HG03159 (cell line): ENCODE measurements at regions not wholly inside any gene's neighbourhood (a gene's known extent, or its start where the extent isn't known, plus 50 kb on each side); places are given as distances from the start of the nearest gene placed in this dataset.

ENCODE experiments used
- ATAC-seq: cut with Tn5 transposase; IDR thresholded peaks from one replicate; pipeline ENCODE4 v1.9.1; 2021; ENCODE audit warnings: mild to moderate bottlenecking, moderate library complexity; ENCODE audit not compliant: unreplicated experiment

DNA sequence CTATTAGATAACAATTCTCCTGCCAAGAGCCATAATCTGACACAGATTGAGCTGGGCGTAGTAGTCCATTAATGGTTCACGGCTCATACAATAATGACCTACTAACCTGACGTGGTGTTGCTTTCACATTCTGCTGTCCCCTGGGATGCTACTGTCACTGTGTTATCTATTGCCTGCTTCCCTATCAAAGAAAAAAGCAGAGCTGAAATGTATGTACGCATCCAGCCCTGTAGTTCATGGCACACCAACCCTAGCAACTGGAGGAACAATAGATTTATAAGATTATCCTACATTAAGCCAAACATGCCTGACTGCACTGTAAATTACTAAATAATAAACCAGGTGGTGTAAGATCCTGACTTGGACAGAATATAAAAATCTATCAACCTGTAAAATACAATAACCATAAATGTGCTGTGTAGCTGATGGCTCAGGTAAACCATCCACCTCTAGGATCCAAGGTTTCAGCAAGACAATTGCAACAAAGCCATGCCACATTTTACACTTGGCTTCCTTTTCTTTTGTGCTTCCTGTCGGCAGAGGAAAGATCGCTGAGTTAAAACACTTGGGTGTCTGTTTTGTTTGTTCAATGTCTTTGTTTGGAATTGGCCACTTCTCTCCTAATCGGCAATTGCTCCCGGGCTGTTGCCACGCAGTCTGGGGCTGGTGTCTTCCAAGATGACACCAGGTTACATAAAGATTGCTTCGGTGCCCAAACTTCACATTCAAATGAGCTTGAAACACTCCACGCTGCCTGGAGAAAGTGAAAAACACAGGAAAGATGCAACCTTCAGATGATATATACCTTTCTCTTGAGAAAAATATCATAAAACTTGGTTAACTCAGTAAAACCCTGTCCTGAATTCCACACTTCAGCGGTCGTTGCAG lies 143.9 kb upstream of the MGMT start:
- ATAC-seq, result no peak

DNA sequence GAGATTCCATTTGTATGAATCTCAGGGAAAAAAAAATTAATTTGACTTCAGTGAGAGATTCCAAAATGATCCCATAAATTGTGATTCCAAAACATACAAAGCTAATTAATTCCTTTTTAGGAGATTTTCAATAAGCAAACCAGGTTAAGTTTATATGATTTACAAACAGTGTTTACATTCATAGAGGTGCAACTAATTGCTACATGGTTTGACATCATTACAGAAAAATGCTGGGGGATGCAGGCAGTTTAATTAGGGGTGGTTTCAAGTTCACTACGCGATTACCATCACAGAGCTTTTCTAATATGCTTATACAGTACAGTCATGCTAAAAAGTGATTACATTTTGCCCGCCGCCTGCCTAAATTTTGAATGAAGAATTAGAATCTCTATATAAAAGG lies 143.2 kb upstream of the MGMT start:
- no peak for ATAC-seq

- no peak for ATAC-seq
Measured at GRCh38 chr10:129325893-129326292, 141.1 kb upstream of the MGMT start.

- no peak for ATAC-seq
Measured at GRCh38 chr10:129328546-129328945, 138.5 kb upstream of the MGMT start.

GRCh38 chr10:129329385-129330055 lies 137.5 kb upstream of the MGMT start:
- ATAC-seq, result no peak

DNA sequence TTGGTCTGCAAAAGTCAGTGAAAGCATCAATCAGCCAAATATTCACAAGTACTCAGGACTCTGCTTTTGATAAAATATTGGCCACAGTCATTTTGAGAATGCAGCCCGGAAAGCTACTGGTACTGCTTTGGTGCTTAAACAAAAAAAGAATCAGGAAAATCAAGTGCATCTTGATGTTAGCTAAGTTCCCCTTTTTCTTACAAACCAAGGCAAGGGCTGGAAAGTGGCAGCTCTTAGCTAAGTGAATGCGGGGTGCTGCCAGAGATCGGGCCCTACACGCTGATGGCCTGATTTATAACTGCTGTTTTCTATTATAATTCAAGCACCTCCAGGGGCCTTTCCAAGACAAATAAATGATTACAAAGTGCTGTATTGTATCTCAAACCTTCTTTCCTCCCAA lies 136.8 kb upstream of the MGMT start:
- ATAC-seq, result no peak

GRCh38 chr10:129331207-129331838 lies 135.7 kb upstream of the MGMT start:
- no peak for ATAC-seq

DNA sequence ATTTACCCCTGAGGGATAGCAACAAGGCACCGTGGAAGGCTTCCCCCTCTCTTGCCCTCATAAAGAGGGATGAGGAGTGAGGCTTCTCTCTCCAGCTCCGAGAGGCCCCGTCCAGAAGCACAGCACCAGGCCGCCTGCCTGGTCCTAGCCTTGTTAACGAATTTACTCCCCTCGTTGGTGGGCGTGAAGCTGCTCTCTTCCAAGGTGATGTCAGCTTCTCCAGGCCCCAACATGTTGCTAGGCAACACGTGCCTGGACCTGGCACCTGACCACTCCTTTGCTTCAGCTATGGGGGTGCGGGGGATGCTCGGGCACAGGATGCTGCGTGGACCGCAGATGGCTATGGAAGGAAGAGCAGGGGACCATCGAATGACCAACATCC lies 135.2 kb upstream of the MGMT start:
- no peak for ATAC-seq

- no peak for ATAC-seq
Measured at GRCh38 chr10:129332476-129332875, 134.6 kb upstream of the MGMT start.

DNA sequence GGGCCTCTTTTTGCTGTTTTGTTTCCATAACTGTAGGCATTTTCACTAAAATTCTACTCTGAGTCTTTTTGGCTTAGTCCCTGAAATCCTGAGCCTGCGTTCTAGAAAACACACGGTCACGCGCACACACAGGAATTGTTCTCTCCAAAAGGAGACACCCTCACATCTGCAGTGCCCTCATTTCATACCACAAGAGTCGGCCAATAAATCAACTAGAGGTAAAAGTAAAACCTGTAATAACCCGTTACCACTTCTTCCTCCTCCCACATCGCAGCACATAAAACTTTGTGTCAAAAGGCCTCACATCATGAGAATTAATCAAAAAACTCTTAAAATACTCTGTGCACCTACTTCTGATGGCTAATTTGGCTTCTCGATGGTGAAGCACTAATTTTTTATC lies 133.3 kb upstream of the MGMT start:
- no peak for ATAC-seq

GRCh38 chr10:129334266-129334665 lies 132.8 kb upstream of the MGMT start:
- ATAC-seq, result no peak

DNA sequence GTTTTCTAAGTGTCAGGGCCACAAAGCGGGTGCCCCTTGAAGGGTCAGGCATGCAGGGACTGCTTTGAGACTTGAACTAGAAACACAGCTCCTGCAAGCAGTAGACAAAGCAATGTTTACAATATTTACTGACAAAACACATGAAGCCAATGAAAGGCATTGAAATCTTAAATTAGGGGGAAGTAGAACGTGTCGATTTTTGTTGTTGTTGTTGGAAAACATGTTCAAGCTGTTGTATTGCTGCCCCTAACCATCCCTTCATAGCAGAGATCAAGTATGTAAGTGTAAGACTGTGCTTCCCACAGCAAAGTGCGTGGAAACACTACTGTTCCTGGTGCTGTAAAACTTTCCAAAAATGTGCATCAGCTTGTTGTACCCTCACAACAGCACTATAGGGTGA lies 131.6 kb upstream of the MGMT start:
- ATAC-seq, result no peak

- ATAC-seq, result no peak
Measured at GRCh38 chr10:129335942-129336341, 131.1 kb upstream of the MGMT start.

- ATAC-seq, result no peak
Measured at GRCh38 chr10:129339191-129339590, 127.8 kb upstream of the MGMT start.

DNA sequence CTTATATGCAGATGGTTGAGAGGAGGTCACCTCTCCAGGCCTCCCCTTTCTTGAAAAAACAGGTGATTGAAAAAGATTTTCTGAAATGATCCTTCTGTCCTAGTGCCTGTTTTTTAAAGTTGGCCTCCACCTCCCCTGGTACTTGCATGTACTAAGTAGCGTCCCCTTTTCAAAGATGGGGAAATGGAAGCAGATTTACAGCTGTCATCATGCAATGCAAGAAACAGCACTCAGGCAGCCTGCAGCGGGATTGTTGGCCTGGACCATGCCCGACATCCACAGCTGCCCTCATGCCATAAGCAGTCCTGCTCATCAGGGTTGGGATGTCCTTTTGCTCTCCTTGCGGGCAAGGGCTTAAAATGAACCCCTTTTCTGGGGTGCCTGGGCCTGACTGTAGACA lies 127.2 kb upstream of the MGMT start:
- ATAC-seq, result no peak

DNA sequence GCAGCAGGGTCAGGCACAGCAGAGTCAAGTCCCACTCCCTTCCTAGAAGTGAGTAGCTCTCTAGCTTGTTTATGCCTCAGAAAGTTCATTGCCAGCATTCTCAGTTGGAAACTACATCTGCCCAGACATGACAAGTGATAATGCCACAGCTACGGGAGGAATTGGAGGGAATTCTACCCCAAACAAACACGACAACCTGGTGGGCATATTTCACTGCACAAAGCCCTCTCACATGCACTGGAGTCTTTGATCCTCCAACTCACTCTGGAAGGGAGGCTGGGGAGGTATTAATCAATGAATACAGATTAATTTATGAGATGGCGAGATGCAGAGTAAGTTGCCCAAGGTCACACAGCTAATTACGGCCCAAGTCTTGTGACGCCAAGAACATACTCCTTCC lies 126.0 kb upstream of the MGMT start:
- ATAC-seq, result no peak

DNA sequence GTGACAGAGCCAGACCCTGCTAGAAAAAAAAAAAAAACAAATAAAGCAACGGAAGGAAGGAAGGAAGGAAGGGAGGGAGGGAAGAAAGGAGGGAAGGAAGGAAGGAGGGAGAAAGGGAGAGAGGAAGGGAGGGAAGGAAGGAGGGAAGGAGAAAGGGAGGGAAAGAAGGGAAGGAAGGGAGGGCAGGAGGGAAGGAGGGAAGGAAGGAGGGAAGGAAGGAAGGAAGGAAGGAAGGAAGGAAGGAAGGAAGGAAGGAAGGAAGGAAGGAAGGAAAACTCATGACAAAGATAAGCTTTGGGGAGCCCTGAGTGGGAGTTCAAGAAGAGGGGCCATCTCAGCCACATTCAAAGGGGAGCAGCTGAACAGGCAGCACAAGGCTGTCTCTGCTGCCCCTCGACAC lies 124.7 kb upstream of the MGMT start:
- no peak for ATAC-seq

- ATAC-seq, result no peak
Measured at GRCh38 chr10:129343141-129343540, 123.9 kb upstream of the MGMT start.

DNA sequence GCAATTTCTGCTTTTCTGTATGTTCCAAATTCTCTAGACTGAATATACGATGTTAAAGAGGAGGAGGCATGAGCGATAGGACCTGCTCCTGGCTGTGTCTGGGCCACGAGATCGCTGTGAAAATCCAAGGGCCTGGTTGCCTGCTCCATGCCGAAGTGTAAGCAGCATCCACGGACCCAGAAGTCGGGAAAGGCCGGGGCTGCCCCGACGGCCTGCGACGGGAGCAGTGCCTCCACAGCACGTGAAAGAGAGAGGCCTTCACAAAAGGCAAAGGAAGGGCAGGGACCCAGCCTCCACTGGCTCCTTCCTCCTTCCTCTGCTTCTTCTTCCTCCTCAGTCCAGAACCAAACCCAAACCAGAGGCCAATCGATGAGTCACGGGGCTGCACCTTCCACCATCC lies 122.9 kb upstream of the MGMT start:
- no peak for ATAC-seq

DNA sequence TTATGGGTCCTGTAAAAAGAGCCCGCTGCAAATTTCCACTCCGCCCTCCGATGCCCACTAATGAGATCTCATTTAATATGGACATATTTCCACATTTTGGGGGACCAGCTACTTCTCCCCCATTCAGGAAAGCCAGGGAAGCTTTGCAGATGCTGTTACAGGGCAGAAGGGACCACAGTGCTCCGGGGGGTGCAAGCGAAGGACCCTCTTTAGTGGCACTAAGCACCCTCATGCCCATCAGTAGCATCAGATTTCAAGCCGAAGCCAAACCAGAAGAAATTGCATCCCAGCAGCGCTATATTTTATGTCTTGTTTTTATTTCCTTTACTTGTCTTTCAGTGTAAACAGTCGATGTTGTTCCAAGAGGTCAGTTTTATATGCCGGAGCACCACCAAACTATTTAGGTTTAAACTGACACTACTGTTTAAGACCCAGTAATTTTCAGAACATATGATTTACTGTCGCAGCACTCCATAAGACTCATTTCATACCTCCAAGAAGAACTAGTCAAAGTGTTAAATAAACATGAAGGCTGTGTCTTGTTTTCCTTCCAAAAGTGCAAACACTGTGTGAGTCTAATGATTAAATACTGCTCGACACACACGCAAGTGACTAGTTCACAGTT lies 122.2 kb upstream of the MGMT start:
- ATAC-seq, result no peak

DNA sequence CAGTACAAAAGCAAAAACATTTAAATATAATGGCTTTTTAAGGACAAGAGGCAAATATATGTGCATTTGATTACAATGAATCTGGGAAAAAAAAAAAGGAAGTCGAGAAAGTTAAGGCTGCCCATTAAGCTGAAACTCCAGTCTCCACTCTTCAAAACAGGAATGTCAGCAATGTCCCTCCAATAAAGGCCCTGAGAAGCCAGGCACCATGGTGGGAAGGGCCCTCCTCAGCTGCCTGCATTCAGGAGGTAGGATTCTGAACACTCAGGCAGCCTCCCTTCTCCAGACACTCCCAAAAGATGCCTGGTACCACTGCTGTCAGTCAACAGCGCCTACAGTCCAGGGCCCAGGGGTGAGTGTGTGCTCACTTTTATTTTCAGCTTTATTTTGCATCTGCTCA lies 121.3 kb upstream of the MGMT start:
- ATAC-seq, result no peak

- no peak for ATAC-seq
Measured at GRCh38 chr10:129350690-129351089, 116.4 kb upstream of the MGMT start.
